OCI-LY7 (cell line): ENCODE measurements at regions not wholly inside any gene's neighbourhood (a gene's known extent, or its start where the extent isn't known, plus 50 kb on each side); places are given as distances from the start of the nearest gene placed in this dataset.
"Not testable (repeated sequence)": the region's sequence is repeated elsewhere in the genome, so short reads cannot be mapped to it uniquely, and the experiment has no call there.

ENCODE experiments used
- EZH2phosphoT487 ChIP-seq: fragments of 200-600 bp; sonication (generic); IDR thresholded peaks from 2 replicates; pipeline ENCODE4 v1.6.1; 2018; ENCODE audit warnings: low read depth, borderline replicate concordance, mild to moderate bottlenecking, mixed run types, antibody characterized with exemption, low read length, moderate library complexity, mixed read lengths
- TF ChIP-seq, protein P1 (sequence below): fragments of 200-600 bp; sonication (generic); conservative IDR thresholded peaks from 2 replicates; pipeline ENCODE4 v1.5.1; 2014; ENCODE audit warnings: mild to moderate bottlenecking, antibody characterized with exemption, low read length, moderate library complexity, mixed read lengths

DNA sequence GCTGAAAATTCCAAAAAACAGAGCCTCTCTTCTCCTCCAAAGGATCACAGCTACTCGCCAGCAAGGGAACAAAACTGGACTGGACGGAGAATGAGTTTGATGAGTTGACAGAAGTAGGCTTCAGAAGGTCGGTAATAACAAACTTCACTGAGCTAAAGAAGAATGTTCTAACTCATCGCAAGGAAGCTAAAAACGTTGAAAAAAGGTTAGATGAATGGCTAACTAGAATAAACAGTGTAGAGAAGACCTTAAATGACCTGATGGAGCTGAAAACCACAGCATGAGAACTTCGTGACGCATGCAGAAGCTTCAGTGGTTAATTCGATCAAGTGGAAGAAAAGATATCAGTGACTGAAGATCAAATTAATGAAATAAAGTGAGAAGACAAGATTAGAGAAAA, 70.4 kb upstream of the RELN start:
- TF ChIP-seq, protein P1, sequence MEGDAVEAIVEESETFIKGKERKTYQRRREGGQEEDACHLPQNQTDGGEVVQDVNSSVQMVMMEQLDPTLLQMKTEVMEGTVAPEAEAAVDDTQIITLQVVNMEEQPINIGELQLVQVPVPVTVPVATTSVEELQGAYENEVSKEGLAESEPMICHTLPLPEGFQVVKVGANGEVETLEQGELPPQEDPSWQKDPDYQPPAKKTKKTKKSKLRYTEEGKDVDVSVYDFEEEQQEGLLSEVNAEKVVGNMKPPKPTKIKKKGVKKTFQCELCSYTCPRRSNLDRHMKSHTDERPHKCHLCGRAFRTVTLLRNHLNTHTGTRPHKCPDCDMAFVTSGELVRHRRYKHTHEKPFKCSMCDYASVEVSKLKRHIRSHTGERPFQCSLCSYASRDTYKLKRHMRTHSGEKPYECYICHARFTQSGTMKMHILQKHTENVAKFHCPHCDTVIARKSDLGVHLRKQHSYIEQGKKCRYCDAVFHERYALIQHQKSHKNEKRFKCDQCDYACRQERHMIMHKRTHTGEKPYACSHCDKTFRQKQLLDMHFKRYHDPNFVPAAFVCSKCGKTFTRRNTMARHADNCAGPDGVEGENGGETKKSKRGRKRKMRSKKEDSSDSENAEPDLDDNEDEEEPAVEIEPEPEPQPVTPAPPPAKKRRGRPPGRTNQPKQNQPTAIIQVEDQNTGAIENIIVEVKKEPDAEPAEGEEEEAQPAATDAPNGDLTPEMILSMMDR, result not testable (repeated sequence)
- not testable (repeated sequence) for TF ChIP-seq EZH2phosphoT487
